ENCODE measurements at regions not wholly inside any gene's neighbourhood (a gene's known extent, or its start where the extent isn't known, plus 50 kb on each side); places are given as distances from the start of the nearest gene placed in this dataset.

DNA sequence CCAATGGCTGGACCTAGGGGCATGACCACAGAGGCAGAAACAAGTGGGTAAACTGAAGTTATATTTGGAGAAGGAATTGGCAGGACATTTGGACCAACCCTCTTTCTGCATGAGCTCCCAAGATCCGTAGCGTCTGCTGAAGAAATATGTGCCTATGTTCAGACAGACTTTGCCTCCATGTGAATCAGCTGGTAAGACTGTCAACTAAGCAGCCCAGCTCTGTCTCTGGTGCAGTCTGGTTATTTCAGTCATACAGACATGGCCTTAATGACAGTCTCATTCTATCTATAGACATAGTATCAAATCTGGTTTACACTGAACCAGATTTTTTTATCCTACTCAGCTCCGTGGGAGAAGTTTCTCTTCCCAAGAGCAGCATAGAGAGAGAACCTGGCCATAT is 63.1 kb upstream of the PBX1 start:
- Mint-ChIP-seq H3K27ac (no peak overlapping the region), H3K4me3 (no peak overlapping the region), H3K9me3 (peaks cover 4 to 6% (median 6%) of the 10 kb centered on the region in 3 donors), H3K4me1 (no peaks in the 10 kb centered on the region), H3K27me3 (no peaks in the 10 kb centered on the region), H3K36me3 (no peaks in the 10 kb centered on the region)
- whole genome bisulfite sequencing (ENCODE audit: insufficient coverage) = 100% methylated on average over 2 of the region's 3 CpGs
- CTCF ChIA-PET = no interaction called here
- H3K4me1 ChIP-seq (ENCODE audit: control insufficient read depth in 1 of 2, extremely low read depth in 1 of 2, insufficient read depth in 2 of 2, low read length in 2 of 2) = no peaks in the 10 kb centered on the region
- H3K9me3 ChIP-seq = no peaks in the 10 kb centered on the region
- POLR2A ChIA-PET = no interaction called here
- no peaks in the 10 kb centered on the region for H3K36me3 ChIP-seq (ENCODE audit: control insufficient read depth in 2 of 2, extremely low read depth in 1 of 2, insufficient read depth in 1 of 2, low read length in 1 of 2)
- H3K27ac ChIP-seq (ENCODE audit: low read length) = no peak overlapping the region
- H3K27me3 ChIP-seq (replicated peaks in 1 of 2; ENCODE audit: control insufficient read depth in 2 of 2, extremely low read depth in 1 of 2, insufficient read depth in 2 of 2, low read length in 1 of 2) = peaks cover 0 to 2% of the 10 kb centered on the region in 2 experiments
- H3K4me3 ChIP-seq (ENCODE audit: control insufficient read depth in 1 of 2, extremely low read depth in 1 of 2, low read length in 1 of 2) = no peak overlapping the region
- ATAC-seq (replicated peaks in 1 of 4) (no peak), DNase-seq (no peak)

GRCh38 chr1:164498792-164499191 is 60.2 kb upstream of the PBX1 start:
- no peaks in the 10 kb centered on the region for H3K36me3 ChIP-seq (ENCODE audit: control insufficient read depth in 2 of 2, extremely low read depth in 1 of 2, insufficient read depth in 1 of 2, low read length in 1 of 2)
- no CpG with 5 or more reads among the region's 2 CpGs for WGBS (ENCODE audit: insufficient coverage)
- H3K9me3 ChIP-seq = no peaks in the 10 kb centered on the region
- DNase-seq (no peak), ATAC-seq (replicated peaks in 1 of 4) (no peak)
- H3K4me1 ChIP-seq (ENCODE audit: control insufficient read depth in 1 of 2, extremely low read depth in 1 of 2, insufficient read depth in 2 of 2, low read length in 2 of 2) = no peaks in the 10 kb centered on the region
- ChIA-PET CTCF (interaction anchor here in 1 of 2 donors (0.5 kb wide), 1 partner anchor 185 kb away, joined by 4 read pairs; no protein-coding TSS in a partner anchor), POLR2A (no interaction called here)
- no peak overlapping the region for H3K4me3 ChIP-seq (ENCODE audit: control insufficient read depth in 1 of 2, extremely low read depth in 1 of 2, low read length in 1 of 2)
- peaks cover 0 to 2% of the 10 kb centered on the region in 2 experiments for H3K27me3 ChIP-seq (replicated peaks in 1 of 2; ENCODE audit: control insufficient read depth in 2 of 2, extremely low read depth in 1 of 2, insufficient read depth in 2 of 2, low read length in 1 of 2)
- H3K27ac Mint-ChIP-seq = no peak overlapping the region
- peaks cover 8 to 18% (median 15%) of the 10 kb centered on the region in 3 donors for H3K9me3 Mint-ChIP-seq
- no peaks in the 10 kb centered on the region for H3K36me3 Mint-ChIP-seq
- H3K27me3 Mint-ChIP-seq = no peaks in the 10 kb centered on the region
- no peak overlapping the region for H3K4me3 Mint-ChIP-seq
- H3K4me1 Mint-ChIP-seq = no peaks in the 10 kb centered on the region
- no peak overlapping the region for H3K27ac ChIP-seq (ENCODE audit: low read length)

DNA sequence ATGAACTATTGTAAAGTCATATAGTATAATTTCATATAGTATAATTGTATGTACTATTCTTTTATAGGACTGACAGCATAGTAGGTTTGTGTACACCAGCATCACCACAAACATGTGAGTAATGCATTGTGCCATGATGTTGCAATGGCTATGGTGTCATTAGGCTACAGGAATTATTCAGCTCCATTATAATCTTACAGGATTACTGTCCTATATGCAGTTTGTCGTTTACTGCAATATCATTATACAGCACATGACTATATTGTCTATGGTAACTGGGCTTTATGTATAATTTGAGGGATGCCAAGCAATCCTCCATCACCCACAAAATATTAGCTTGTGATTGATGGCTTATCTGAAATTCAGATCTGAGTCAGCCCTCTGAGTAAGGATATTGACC is 54.2 kb upstream of the PBX1 start:
- Histone ChIP-seq H3K27ac (ENCODE audit: low read length) (no peak overlapping the region), H3K36me3 (ENCODE audit: control insufficient read depth in 2 of 2, extremely low read depth in 1 of 2, insufficient read depth in 1 of 2, low read length in 1 of 2) (no peaks in the 10 kb centered on the region), H3K4me1 (ENCODE audit: control insufficient read depth in 1 of 2, extremely low read depth in 1 of 2, insufficient read depth in 2 of 2, low read length in 2 of 2) (no peaks in the 10 kb centered on the region), H3K4me3 (ENCODE audit: control insufficient read depth in 1 of 2, extremely low read depth in 1 of 2, low read length in 1 of 2) (no peak overlapping the region), H3K9me3 (no peaks in the 10 kb centered on the region), H3K27me3 (replicated peaks in 1 of 2; ENCODE audit: control insufficient read depth in 2 of 2, extremely low read depth in 1 of 2, insufficient read depth in 2 of 2, low read length in 1 of 2) (no peaks in the 10 kb centered on the region)
- Mint-ChIP-seq H3K9me3 (peaks cover 9 to 13% (median 12%) of the 10 kb centered on the region in 3 donors), H3K36me3 (no peaks in the 10 kb centered on the region), H3K4me1 (no peaks in the 10 kb centered on the region), H3K27me3 (no peaks in the 10 kb centered on the region), H3K4me3 (no peak overlapping the region), H3K27ac (no peak overlapping the region)
- CTCF ChIA-PET = no interaction called here
- no peak for ATAC-seq (replicated peaks in 1 of 4)
- POLR2A ChIA-PET = no interaction called here
- WGBS (ENCODE audit: insufficient coverage) = no CpG with 5 or more reads among the region's 1 CpG
- no peak for DNase-seq
